ENCODE measurements at regions not wholly inside any gene's neighbourhood (a gene's known extent, or its start where the extent isn't known, plus 50 kb on each side); places are given as distances from the start of the nearest gene placed in this dataset.

- no peak for DNase-seq
Measured at GRCh38 chr3:29203851-29204250, 77.0 kb upstream of the RBMS3 start.

DNA sequence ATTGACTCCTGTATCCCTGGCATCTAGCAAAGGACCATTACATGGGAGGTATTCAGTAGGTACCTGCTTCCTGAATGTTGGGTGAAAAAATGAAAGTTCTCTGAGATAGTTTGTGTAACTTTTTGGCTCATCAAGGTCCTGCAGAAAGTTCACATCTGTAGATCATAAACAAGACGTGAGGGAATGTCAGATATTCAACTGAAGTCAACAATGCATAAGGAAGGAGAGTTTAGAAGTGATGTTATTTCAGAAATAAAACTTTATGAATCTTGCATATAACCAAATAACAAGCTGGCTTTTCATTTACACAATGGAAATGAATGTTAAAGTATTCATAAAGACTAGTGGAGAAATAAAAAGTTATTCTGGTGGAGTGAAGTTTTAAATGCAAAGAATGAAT lies 73.4 kb upstream of the RBMS3 start:
- DNase-seq, result no peak

DNA sequence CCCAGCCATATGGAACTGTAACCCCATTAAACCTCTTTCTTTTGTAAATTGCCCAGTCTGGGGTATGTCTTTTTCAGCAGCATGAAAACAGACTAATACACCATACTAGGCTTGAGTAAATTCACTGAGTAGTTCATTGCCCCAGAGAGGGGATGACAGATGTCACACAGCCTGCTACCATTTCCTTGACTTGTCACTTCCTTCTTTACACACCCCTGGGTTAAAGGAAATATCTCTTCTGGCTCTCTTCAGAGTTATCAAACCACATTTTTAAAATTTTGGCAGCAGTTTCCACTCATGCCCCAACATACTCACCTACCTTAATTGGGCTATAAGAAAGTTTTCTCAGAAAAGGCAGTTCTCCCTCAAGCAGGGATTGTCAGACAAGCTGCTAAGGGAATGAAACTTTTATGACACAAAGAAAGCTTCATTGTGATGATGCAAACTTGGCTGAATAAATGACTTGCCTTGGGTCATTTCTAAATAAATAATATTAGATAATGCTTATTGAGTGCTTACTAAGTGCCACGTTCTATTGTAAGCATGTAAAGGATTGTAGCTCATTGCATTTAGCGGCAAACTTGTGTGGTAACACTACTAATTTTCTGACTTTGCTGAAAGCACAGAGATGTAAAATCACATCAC lies 68.0 kb upstream of the RBMS3 start:
- no peak for DNase-seq

GRCh38 chr3:29214009-29214658 lies 66.7 kb upstream of the RBMS3 start:
- no peak for DNase-seq

DNA sequence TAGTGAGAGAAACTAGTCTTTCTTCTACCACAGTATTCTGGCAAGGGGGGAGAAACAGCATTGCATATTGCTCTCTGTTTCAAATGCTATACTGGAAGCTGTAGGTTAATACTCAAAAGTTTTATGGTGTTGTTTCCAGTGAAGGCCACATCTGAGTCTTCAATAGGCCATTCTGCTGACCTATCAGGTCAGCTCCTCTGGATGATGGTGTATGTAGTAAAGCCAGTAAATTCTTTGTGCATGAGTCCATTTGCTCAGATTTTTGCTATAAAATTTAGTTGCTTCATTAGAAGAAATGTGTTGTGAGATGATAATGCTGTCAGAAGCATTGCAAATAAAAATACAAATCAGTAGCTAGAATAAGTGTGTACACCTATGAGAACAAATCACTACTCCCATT lies 64.9 kb upstream of the RBMS3 start:
- DNase-seq, result no peak

- no peak for DNase-seq
Measured at GRCh38 chr3:29226706-29227105, 54.2 kb upstream of the RBMS3 start.

- no peak for DNase-seq
Measured at GRCh38 chr3:29227307-29227706, 53.6 kb upstream of the RBMS3 start.
